ENCODE measurements at regions not wholly inside any gene's neighbourhood (a gene's known extent, or its start where the extent isn't known, plus 50 kb on each side); places are given as distances from the start of the nearest gene placed in this dataset.
A peak's percentile ranks its signal among the peaks of the same experiment; 100 is the strongest.
"Not testable (repeated sequence)": the region's sequence is repeated elsewhere in the genome, so short reads cannot be mapped to it uniquely, and the experiment has no call there.

GRCh38 chr15:62904041-62904910 is 138.3 kb upstream of the TPM1 start:
- ATAC-seq = no peak
- Mint-ChIP-seq H3K36me3 (no peaks in the 10 kb centered on the region), H3K27ac (no peak overlapping the region), H3K9me3 (no peaks in the 10 kb centered on the region)
- DNase-seq (ENCODE audit: low spot score in 2 of 2) = peak in 1 of 2 donors; percentile 45

DNA sequence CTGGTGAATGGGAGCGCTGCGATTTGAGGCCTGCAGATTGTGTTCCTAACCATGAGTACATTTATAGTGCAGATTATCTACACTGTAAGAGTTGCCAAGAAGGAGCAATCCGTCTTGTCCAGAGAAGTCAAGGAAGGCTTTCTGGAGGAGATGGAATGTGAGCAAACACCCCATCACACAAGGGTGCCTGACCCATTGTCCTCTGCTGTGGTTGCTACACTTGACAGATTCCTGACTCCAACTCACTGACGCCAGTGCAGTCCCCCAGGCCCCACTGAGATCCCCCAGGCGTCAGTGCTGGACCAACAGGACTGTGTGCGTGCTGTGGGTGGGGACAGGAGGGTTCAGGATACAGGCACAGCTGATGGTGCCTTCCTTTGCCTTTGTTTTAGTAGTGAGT is 135.9 kb upstream of the TPM1 start:
- no peaks in the 10 kb centered on the region for H3K36me3 Mint-ChIP-seq
- DNase-seq (ENCODE audit: low spot score in 2 of 2) (no peak), ATAC-seq (no peak)
- no peak overlapping the region for H3K27ac Mint-ChIP-seq
- H3K9me3 Mint-ChIP-seq = no peaks in the 10 kb centered on the region

GRCh38 chr15:62907275-62907674 is 135.3 kb upstream of the TPM1 start:
- no peaks in the 10 kb centered on the region for H3K9me3 Mint-ChIP-seq
- DNase-seq (ENCODE audit: low spot score in 2 of 2) (no peak), ATAC-seq (no peak)
- H3K36me3 Mint-ChIP-seq = no peaks in the 10 kb centered on the region
- no peak overlapping the region for H3K27ac Mint-ChIP-seq

GRCh38 chr15:62908341-62908740 is 134.2 kb upstream of the TPM1 start:
- not testable (repeated sequence) for ATAC-seq; DNase-seq (ENCODE audit: low spot score in 2 of 2); H3K36me3 Mint-ChIP-seq; H3K27ac Mint-ChIP-seq; H3K9me3 Mint-ChIP-seq

DNA sequence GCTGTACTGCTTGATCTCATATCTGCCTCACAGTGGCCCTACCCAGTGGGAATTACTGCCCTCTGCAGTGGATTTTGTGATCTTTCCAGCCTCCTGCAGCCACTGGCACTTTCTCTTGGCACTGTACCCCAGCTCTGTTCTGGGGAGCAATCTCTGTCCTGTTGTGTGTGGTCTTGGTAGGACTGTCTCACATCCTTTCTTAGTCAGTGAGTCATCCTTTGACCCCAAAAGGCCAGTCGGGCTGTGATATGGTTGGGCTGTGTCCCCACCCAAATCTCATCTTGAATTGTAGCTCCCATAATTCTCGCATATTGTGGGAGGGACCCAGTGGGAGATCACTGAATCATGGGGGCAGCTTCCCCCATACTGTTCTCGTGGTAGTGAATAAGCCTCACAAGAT is 133.3 kb upstream of the TPM1 start:
- Mint-ChIP-seq H3K9me3 (no peaks in the 10 kb centered on the region), H3K27ac (no peak overlapping the region), H3K36me3 (no peaks in the 10 kb centered on the region)
- ATAC-seq (no peak), DNase-seq (ENCODE audit: low spot score in 2 of 2) (no peak)

GRCh38 chr15:62912282-62912681 is 130.3 kb upstream of the TPM1 start:
- ATAC-seq (no peak), DNase-seq (ENCODE audit: low spot score in 2 of 2) (no peak)
- Mint-ChIP-seq H3K9me3 (no peaks in the 10 kb centered on the region), H3K27ac (no peak overlapping the region), H3K36me3 (no peaks in the 10 kb centered on the region)

DNA sequence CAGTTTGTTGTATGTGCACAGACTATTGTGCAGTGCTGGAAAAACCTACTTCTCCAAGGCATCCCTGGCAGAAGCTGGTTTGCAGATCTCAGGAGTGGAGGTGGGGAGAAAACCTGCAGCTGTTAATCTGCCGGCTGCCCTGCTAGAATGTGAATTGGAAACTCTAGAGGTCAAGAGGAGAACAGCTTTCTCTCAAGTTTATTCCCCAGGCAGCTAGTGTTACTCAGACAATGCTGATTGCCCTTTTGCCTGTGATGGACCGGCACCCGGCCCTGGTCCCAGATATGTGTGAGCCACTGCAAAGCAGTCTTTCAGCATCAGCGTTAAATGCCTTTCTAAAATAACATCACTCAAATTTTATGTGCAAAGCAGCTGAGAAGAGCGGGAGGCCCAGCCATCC is 129.7 kb upstream of the TPM1 start:
- DNase-seq (ENCODE audit: low spot score in 2 of 2) = no peak
- H3K27ac Mint-ChIP-seq = no peak overlapping the region
- ATAC-seq = no peak
- H3K36me3 Mint-ChIP-seq = no peaks in the 10 kb centered on the region
- H3K9me3 Mint-ChIP-seq = no peaks in the 10 kb centered on the region

GRCh38 chr15:62913246-62913645 is 129.3 kb upstream of the TPM1 start:
- Mint-ChIP-seq H3K9me3 (no peaks in the 10 kb centered on the region), H3K36me3 (no peaks in the 10 kb centered on the region), H3K27ac (no peak overlapping the region)
- no peak for DNase-seq (ENCODE audit: low spot score in 2 of 2)
- no peak for ATAC-seq

- Mint-ChIP-seq H3K27ac (no peak overlapping the region), H3K9me3 (no peaks in the 10 kb centered on the region), H3K36me3 (no peaks in the 10 kb centered on the region)
- no peak for ATAC-seq
- no peak for DNase-seq (ENCODE audit: low spot score in 2 of 2)
Measured at GRCh38 chr15:62914461-62915079, 128.0 kb upstream of the TPM1 start.

- DNase-seq (ENCODE audit: low spot score in 2 of 2) = no peak
- Mint-ChIP-seq H3K27ac (no peak overlapping the region), H3K36me3 (no peaks in the 10 kb centered on the region), H3K9me3 (no peaks in the 10 kb centered on the region)
- no peak for ATAC-seq
Measured at GRCh38 chr15:62920682-62921502, 121.7 kb upstream of the TPM1 start.

GRCh38 chr15:62922514-62922913 is 120.0 kb upstream of the TPM1 start:
- no peaks in the 10 kb centered on the region for H3K36me3 Mint-ChIP-seq
- H3K27ac Mint-ChIP-seq = no peak overlapping the region
- no peaks in the 10 kb centered on the region for H3K9me3 Mint-ChIP-seq
- no peak for DNase-seq (ENCODE audit: low spot score in 2 of 2)
- ATAC-seq = no peak

GRCh38 chr15:62925875-62926274 is 116.7 kb upstream of the TPM1 start:
- Mint-ChIP-seq H3K36me3 (no peaks in the 10 kb centered on the region), H3K9me3 (no peaks in the 10 kb centered on the region), H3K27ac (no peak overlapping the region)
- ATAC-seq = no peak
- no peak for DNase-seq (ENCODE audit: low spot score in 2 of 2)

DNA sequence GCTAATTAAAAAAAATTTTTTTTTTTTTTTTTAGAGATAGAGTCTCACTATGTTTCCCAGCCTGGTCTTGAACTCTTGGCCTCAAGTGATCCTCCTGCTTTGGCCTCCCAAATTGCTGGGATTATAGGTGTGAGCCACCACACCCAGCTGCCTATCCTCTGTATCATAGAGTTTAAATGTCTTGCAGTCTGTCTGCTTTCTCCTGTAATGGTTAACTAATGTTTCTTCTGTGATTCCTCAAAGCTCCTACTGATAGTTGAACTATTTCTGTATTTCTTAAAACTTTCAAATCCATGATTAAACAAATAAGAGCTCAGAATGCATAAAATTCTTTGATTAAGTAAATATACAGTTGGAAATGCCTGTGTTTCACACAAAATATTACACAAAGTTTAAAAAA is 115.4 kb upstream of the TPM1 start:
- H3K9me3 Mint-ChIP-seq = no peaks in the 10 kb centered on the region
- H3K36me3 Mint-ChIP-seq = no peaks in the 10 kb centered on the region
- H3K27ac Mint-ChIP-seq = no peak overlapping the region
- ATAC-seq (no peak), DNase-seq (ENCODE audit: low spot score in 2 of 2) (no peak)

DNA sequence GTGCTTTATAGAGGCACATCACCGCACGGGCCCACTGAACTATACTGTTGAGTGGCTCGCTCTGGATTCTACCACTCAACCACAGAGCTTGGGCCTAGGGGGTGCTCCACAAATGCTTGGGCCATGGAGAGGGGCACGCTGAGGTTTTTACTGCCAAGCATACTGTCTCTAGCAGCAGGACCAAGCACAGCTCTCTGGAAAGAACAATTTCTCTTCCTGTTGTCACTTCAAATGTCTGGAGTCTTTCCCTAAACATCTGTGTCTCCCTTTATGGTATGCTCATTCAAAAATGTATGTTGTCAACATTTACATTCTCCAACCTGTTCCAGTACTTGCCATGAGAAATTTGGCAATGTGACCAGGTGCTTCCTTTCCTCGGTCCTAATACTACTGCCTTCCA is 114.7 kb upstream of the TPM1 start:
- ATAC-seq = no peak
- Mint-ChIP-seq H3K27ac (no peak overlapping the region), H3K36me3 (no peaks in the 10 kb centered on the region), H3K9me3 (no peaks in the 10 kb centered on the region)
- DNase-seq (ENCODE audit: low spot score in 2 of 2) = no peak

DNA sequence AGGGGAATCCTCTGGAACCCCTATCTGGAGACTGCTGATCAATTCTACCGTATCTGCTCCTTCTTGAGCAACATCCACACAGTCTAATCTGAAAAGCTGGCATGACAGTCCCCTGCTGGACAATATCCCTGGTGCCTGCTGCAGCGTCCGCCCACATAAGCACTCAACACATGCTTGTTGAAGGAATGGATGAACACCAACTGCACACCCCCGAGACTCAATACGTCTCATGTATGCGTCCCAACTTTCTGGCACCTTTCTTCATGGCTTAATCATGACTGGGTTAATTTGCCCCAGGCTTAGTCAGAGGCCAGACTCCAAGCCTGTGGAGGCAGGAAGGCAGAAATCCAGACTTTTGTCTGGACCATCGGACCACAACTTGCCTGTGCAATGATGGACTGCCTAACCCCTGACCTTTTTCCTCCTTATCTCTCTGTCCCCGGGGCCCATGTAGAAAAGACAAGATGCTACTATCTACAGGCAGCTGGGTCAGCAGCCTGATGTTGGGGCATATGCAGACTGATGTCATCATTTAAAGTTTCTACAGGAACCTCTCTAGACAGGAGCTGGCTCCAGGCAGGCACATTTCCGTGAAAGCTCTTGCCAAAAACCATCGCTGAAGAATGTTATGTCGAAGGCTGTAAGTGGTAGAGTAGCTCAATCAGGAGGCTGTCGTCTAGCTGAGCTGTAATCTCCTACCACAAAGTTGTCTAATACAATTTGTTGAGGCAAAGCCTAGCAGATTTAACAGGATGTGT is 114.1 kb upstream of the TPM1 start:
- DNase-seq (ENCODE audit: low spot score in 2 of 2) (no peak), ATAC-seq (no peak)
- Mint-ChIP-seq H3K9me3 (no peaks in the 10 kb centered on the region), H3K36me3 (no peaks in the 10 kb centered on the region), H3K27ac (no peak overlapping the region)

DNA sequence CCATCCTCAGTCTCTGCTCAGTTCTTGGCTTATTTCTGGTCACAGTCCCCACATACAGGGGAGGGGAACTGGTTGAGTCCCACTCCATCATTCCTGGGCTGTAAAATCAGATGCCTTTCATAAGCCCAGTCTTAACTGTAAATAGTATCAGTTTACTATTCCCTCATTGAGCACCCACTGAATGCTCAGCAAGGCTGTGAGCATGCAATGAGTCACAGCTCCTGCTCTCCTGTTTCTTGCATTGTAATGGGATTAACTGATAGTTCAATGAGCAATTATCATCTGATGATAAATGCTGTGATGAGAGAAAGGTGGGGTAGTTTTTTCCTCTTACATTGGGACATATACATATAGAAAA is 113.6 kb upstream of the TPM1 start:
- ATAC-seq = no peak
- no peaks in the 10 kb centered on the region for H3K9me3 Mint-ChIP-seq

DNA sequence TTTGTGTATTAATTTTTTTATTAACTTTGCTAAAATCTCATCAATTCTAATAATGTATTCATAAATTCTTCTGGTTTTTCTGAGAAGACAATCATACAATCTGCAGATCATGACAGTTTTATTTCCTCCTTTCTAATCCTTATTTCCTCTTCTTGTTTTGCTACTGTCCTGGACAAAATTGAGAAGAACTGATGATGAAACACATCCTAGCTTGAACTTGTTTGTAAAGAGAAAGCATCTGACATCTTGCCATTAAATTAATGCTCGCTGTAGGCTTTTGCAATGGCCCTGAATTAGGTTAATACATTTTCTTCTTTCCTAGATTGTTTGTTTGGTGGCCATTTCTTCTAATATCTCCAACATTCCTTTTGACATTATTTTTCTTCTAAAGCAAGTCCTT is 110.9 kb upstream of the TPM1 start:
- DNase-seq (ENCODE audit: low spot score in 2 of 2) = no peak

More for the DNA sequence above, 113.6 kb upstream of the TPM1 start:
- H3K27ac Mint-ChIP-seq = no peak overlapping the region
- no peak for DNase-seq (ENCODE audit: low spot score in 2 of 2)
- H3K36me3 Mint-ChIP-seq = no peaks in the 10 kb centered on the region

More for the DNA sequence above, 110.9 kb upstream of the TPM1 start:
- H3K9me3 Mint-ChIP-seq = no peaks in the 10 kb centered on the region
- no peak overlapping the region for H3K27ac Mint-ChIP-seq
- ATAC-seq = no peak
- no peaks in the 10 kb centered on the region for H3K36me3 Mint-ChIP-seq
